Fibroblast of lung (primary cell): ENCODE measurements at regions not wholly inside any gene's neighbourhood (a gene's known extent, or its start where the extent isn't known, plus 50 kb on each side); places are given as distances from the start of the nearest gene placed in this dataset.

ENCODE experiments used
- DNase-seq, 2 donors: peaks; one replicate each; pipeline versions ENCODE4 v3.0.0 to v3.0.0-alpha.2; 2010; ENCODE audit warnings: low read depth in 2 of 2
- H2AFZ ChIP-seq: 2 replicates; pipeline ENCODE4 v1.5.1; 2012; ENCODE audit warnings: low read length, control low read depth, inconsistent platforms
- H3K27ac ChIP-seq: 2 replicates; pipeline ENCODE4 v1.5.1; 2011; ENCODE audit warnings: low read length, control low read depth; ENCODE audit not compliant: insufficient read depth
- H3K27me3 ChIP-seq: 2 replicates; pipeline ENCODE4 v1.5.1; 2011; ENCODE audit warnings: mild to moderate bottlenecking, low read length; ENCODE audit not compliant: control insufficient read depth, insufficient read depth
- H3K36me3 ChIP-seq: 2 replicates; pipeline ENCODE4 v1.5.1; 2011; ENCODE audit warnings: low read length; ENCODE audit not compliant: control insufficient read depth, insufficient read depth
- H3K4me1 ChIP-seq: 2 replicates; pipeline ENCODE4 v1.5.1; 2011; ENCODE audit warnings: low read length; ENCODE audit not compliant: control insufficient read depth, insufficient read depth; ENCODE audit errors: extremely low read depth
- H3K4me2 ChIP-seq: 2 replicates; pipeline ENCODE4 v1.5.1; 2011; ENCODE audit warnings: low read length, control low read depth; ENCODE audit not compliant: insufficient read depth; ENCODE audit errors: extremely low read depth
- H3K4me3 ChIP-seq, 4 experiments: fragments of 200-600 bp in 1 of 4; sonication (generic) in 1 of 4; replicated peaks in 1 of 4; 2 replicates each; pipeline ENCODE4 v1.5.1; 2011 to 2016; ENCODE audit warnings: low read length in 4 of 4, low read depth in 3 of 4, mild to moderate bottlenecking in 3 of 4, control low read depth in 2 of 4, inconsistent platforms in 1 of 4, mixed read lengths in 1 of 4; ENCODE audit not compliant: insufficient read depth in 1 of 4; ENCODE audit errors: control extremely low read depth in 1 of 4
- H3K79me2 ChIP-seq: 2 replicates; pipeline ENCODE4 v1.5.1; 2012; ENCODE audit warnings: mild to moderate bottlenecking, low read length, inconsistent platforms; ENCODE audit not compliant: control insufficient read depth, insufficient read depth
- H3K9ac ChIP-seq: 2 replicates; pipeline ENCODE4 v1.5.1; 2011; ENCODE audit warnings: mild to moderate bottlenecking, low read length, control low read depth; ENCODE audit not compliant: insufficient read depth
- H3K9me3 ChIP-seq: 2 replicates; pipeline ENCODE4 v1.5.1; 2012; ENCODE audit warnings: low read depth, low read length; ENCODE audit not compliant: control insufficient read depth, insufficient read depth
- H4K20me1 ChIP-seq: 2 replicates; pipeline ENCODE4 v1.5.1; 2011; ENCODE audit warnings: low read length; ENCODE audit not compliant: control insufficient read depth, insufficient read depth; ENCODE audit errors: extremely low read depth
- EZH2 ChIP-seq: IDR thresholded peaks from 2 replicates; pipeline ENCODE4 v1.5.1; 2012; ENCODE audit warnings: low read length, control low read depth, mild to moderate bottlenecking; ENCODE audit errors: missing control alignments
- TF ChIP-seq, protein P1 (sequence below), 2 donors: IDR thresholded peaks in 1 of 2; conservative IDR thresholded peaks in 1 of 2; 1 replicate in 1 of 2; 2 replicates in 1 of 2; pipeline ENCODE4 v1.5.1; 2011 to 2012; ENCODE audit warnings: low read length in 2 of 2, control low read depth in 1 of 2, inconsistent platforms in 1 of 2, low read depth in 1 of 2, mild to moderate bottlenecking in 1 of 2

GRCh38 chr2:150889141-150889540, 372.5 kb downstream of the RBM43 start:
- H3K79me2 ChIP-seq: no peaks in the 10 kb centered on the region
- no peak overlapping the region for H3K27ac ChIP-seq
- no peaks in the 10 kb centered on the region for H3K27me3 ChIP-seq
- no peak overlapping the region for H3K4me2 ChIP-seq
- H3K4me1 ChIP-seq: no peaks in the 10 kb centered on the region
- H2AFZ ChIP-seq: no peak overlapping the region
- H3K9ac ChIP-seq: no peak overlapping the region
- H3K4me3 ChIP-seq: no peak overlapping the region
- no peaks in the 10 kb centered on the region for H3K36me3 ChIP-seq
- peak in 1 of 2 donors; percentile 55 for DNase-seq
- TF ChIP-seq, protein P1, sequence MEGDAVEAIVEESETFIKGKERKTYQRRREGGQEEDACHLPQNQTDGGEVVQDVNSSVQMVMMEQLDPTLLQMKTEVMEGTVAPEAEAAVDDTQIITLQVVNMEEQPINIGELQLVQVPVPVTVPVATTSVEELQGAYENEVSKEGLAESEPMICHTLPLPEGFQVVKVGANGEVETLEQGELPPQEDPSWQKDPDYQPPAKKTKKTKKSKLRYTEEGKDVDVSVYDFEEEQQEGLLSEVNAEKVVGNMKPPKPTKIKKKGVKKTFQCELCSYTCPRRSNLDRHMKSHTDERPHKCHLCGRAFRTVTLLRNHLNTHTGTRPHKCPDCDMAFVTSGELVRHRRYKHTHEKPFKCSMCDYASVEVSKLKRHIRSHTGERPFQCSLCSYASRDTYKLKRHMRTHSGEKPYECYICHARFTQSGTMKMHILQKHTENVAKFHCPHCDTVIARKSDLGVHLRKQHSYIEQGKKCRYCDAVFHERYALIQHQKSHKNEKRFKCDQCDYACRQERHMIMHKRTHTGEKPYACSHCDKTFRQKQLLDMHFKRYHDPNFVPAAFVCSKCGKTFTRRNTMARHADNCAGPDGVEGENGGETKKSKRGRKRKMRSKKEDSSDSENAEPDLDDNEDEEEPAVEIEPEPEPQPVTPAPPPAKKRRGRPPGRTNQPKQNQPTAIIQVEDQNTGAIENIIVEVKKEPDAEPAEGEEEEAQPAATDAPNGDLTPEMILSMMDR (conservative IDR thresholded peaks at IDR 0.05 in 1 of 2, IDR thresholded peaks at IDR 0.05 in 1 of 2; ENCODE audit: low read depth in 1 of 2, low read length in 2 of 2): no peak
- TF ChIP-seq EZH2: no peak
- no peaks in the 10 kb centered on the region for H4K20me1 ChIP-seq
- no peaks in the 10 kb centered on the region for H3K9me3 ChIP-seq

DNA sequence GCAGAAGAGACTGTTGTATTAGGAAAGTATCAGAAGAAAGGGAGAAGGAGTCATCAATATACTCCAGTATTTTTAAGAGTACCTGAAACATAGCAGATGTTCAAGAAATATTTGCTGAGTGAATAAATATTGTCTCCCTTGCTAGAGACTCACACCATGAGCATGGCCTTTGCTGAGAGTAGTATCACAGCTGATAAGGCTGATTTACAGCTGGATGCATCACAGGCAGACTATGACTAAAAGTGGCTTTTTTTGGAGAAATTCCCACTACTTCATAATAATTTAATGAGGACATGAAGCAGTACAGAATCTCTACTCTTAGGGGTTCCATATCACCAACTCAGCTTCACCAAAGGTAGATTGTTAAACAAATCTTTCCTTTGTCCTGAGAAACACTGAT, 373.3 kb downstream of the RBM43 start:
- H3K27ac ChIP-seq: no peak overlapping the region
- no peaks in the 10 kb centered on the region for H3K4me1 ChIP-seq
- no peak overlapping the region for H3K4me2 ChIP-seq
- no peaks in the 10 kb centered on the region for H3K36me3 ChIP-seq
- H4K20me1 ChIP-seq: no peaks in the 10 kb centered on the region
- no peak overlapping the region for H2AFZ ChIP-seq
- H3K4me3 ChIP-seq: no peak overlapping the region
- no peaks in the 10 kb centered on the region for H3K27me3 ChIP-seq
- no peaks in the 10 kb centered on the region for H3K9me3 ChIP-seq
- DNase-seq: peak in 1 of 2 donors; percentile 69
- H3K79me2 ChIP-seq: no peaks in the 10 kb centered on the region
- no peak overlapping the region for H3K9ac ChIP-seq
- TF ChIP-seq EZH2: no peak
- TF ChIP-seq, protein P1 (conservative IDR thresholded peaks at IDR 0.05 in 1 of 2, IDR thresholded peaks at IDR 0.05 in 1 of 2; ENCODE audit: low read depth in 1 of 2, low read length in 2 of 2): no peak

- H3K36me3 ChIP-seq: no peaks in the 10 kb centered on the region
- H3K4me2 ChIP-seq: no peak overlapping the region
- no peaks in the 10 kb centered on the region for H3K79me2 ChIP-seq
- DNase-seq: no peak
- H3K4me1 ChIP-seq: no peaks in the 10 kb centered on the region
- H3K27me3 ChIP-seq: no peaks in the 10 kb centered on the region
- TF ChIP-seq, protein P1 (conservative IDR thresholded peaks at IDR 0.05 in 1 of 2, IDR thresholded peaks at IDR 0.05 in 1 of 2; ENCODE audit: low read depth in 1 of 2, low read length in 2 of 2): no peak
- TF ChIP-seq EZH2: no peak
- no peak overlapping the region for H3K4me3 ChIP-seq
- no peaks in the 10 kb centered on the region for H3K9me3 ChIP-seq
- no peaks in the 10 kb centered on the region for H4K20me1 ChIP-seq
- H2AFZ ChIP-seq: no peak overlapping the region
- no peak overlapping the region for H3K9ac ChIP-seq
- H3K27ac ChIP-seq: no peak overlapping the region
These were observed 373.7 kb downstream of the RBM43 start for GRCh38 chr2:150887926-150888325.
